Endothelial cell of umbilical vein (primary cell): ENCODE measurements at regions not wholly inside any gene's neighbourhood (a gene's known extent, or its start where the extent isn't known, plus 50 kb on each side); places are given as distances from the start of the nearest gene placed in this dataset.

Experiments
- JUN ChIP-seq: IDR thresholded peaks from 2 replicates; pipeline ENCODE4 v1.6.1; 2011; ENCODE audit warnings: borderline replicate concordance, low read depth; ENCODE audit not compliant: insufficient read length, insufficient read depth
- POLR2A ChIP-seq: IDR thresholded peaks from 2 replicates; pipeline ENCODE4 v1.6.1; 2012; ENCODE audit warnings: low read depth, mild to moderate bottlenecking, control low read depth, low read length
- POLR2AphosphoS5 ChIP-seq: IDR thresholded peaks from 2 replicates; pipeline ENCODE4 v1.6.1; 2012; ENCODE audit warnings: low read depth, mild to moderate bottlenecking, control low read depth, low read length, moderate library complexity; ENCODE audit not compliant: insufficient read depth
- TF ChIP-seq, protein P1 (sequence below), 2 donors: IDR thresholded peaks; 1 replicate in 1 of 2; 2 replicates in 1 of 2; pipeline ENCODE4 v1.5.1; 2011; ENCODE audit warnings: low read length in 2 of 2, mild to moderate bottlenecking in 2 of 2, moderate library complexity in 2 of 2, control low read depth in 1 of 2, inconsistent platforms in 1 of 2, low read depth in 1 of 2; ENCODE audit not compliant: insufficient read depth in 1 of 2; ENCODE audit errors: extremely low read depth in 1 of 2
- TF ChIP-seq, protein P2 (sequence below): IDR thresholded peaks from 2 replicates; pipeline ENCODE4 v1.6.1; 2011; ENCODE audit not compliant: insufficient read depth, insufficient read length

DNA sequence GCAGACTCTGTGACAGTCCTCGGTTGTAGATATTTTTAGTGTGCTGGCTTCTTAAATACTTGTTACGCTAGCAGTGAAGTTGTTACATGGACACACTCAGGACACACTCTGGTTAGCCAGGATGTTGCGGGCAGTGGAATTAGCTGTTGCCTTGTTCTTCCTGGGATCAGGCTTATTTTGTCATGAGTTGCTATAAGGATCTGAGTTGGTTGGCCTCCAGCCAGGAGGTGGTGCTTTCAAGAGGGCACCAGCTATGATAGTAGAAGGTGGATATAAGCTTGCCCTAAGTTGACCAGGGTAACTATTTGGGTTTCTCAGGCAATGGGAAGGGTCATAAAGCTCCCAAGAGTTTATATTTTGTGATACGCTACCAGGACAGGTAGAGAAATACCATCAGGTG lies 150.1 kb upstream of the C1GALT1 start:
- TF ChIP-seq, protein P1, sequence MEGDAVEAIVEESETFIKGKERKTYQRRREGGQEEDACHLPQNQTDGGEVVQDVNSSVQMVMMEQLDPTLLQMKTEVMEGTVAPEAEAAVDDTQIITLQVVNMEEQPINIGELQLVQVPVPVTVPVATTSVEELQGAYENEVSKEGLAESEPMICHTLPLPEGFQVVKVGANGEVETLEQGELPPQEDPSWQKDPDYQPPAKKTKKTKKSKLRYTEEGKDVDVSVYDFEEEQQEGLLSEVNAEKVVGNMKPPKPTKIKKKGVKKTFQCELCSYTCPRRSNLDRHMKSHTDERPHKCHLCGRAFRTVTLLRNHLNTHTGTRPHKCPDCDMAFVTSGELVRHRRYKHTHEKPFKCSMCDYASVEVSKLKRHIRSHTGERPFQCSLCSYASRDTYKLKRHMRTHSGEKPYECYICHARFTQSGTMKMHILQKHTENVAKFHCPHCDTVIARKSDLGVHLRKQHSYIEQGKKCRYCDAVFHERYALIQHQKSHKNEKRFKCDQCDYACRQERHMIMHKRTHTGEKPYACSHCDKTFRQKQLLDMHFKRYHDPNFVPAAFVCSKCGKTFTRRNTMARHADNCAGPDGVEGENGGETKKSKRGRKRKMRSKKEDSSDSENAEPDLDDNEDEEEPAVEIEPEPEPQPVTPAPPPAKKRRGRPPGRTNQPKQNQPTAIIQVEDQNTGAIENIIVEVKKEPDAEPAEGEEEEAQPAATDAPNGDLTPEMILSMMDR (IDR thresholded peaks at IDR 0.05; ENCODE audit: extremely low read depth in 1 of 2, insufficient read depth in 1 of 2, low read depth in 1 of 2, low read length in 2 of 2) = no peak
- TF ChIP-seq POLR2A (no peak), JUN (no peak), POLR2AphosphoS5 (no peak)
- TF ChIP-seq, protein P2, sequence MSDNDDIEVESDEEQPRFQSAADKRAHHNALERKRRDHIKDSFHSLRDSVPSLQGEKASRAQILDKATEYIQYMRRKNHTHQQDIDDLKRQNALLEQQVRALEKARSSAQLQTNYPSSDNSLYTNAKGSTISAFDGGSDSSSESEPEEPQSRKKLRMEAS = no peak
